ENCODE measurements at regions not wholly inside any gene's neighbourhood (a gene's known extent, or its start where the extent isn't known, plus 50 kb on each side); places are given as distances from the start of the nearest gene placed in this dataset.

DNA sequence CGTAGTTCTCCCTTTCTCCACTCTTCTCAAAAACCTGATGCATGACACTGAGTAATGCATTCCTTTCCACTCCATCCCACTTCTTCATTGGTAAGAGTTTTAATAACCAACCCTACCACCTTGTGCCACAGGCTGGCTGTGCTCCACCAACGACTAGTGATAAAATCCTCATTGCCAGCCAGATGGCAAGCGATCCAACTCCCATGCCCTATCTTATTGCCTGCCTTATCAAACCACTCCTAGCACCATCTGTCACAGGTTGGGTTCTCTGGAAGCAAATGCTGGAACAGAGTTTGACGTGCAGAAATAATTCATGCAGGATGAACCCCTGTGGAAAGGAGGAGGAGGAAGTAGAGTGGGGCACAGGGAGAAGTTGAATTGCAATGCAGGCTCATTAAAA, 99.5 kb downstream of the CHD9NB start (continued):
- TF ChIP-seq, protein P1, sequence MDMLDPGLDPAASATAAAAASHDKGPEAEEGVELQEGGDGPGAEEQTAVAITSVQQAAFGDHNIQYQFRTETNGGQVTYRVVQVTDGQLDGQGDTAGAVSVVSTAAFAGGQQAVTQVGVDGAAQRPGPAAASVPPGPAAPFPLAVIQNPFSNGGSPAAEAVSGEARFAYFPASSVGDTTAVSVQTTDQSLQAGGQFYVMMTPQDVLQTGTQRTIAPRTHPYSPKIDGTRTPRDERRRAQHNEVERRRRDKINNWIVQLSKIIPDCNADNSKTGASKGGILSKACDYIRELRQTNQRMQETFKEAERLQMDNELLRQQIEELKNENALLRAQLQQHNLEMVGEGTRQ (IDR thresholded peaks at IDR 0.05; ENCODE audit: borderline replicate concordance, low read depth, low read length) = no peak
- TF ChIP-seq NFYB (IDR thresholded peaks at IDR 0.05; ENCODE audit: insufficient read depth, low read depth, low read length) (no peak), STAT3 (IDR thresholded peaks at IDR 0.05; ENCODE audit: low read depth, low read length) (no peak), ESRRA (IDR thresholded peaks at IDR 0.05; ENCODE audit: low read length) (no peak), NR2C2 (IDR thresholded peaks at IDR 0.05; ENCODE audit: borderline replicate concordance, control insufficient read depth, insufficient read length, low read depth) (no peak), ZZZ3 (IDR thresholded peaks at IDR 0.05; ENCODE audit: control insufficient read depth, insufficient read length, low read depth) (no peak), MTA2 (IDR thresholded peaks at IDR 0.05; ENCODE audit: low read depth) (no peak)
- TF ChIP-seq, protein P2, sequence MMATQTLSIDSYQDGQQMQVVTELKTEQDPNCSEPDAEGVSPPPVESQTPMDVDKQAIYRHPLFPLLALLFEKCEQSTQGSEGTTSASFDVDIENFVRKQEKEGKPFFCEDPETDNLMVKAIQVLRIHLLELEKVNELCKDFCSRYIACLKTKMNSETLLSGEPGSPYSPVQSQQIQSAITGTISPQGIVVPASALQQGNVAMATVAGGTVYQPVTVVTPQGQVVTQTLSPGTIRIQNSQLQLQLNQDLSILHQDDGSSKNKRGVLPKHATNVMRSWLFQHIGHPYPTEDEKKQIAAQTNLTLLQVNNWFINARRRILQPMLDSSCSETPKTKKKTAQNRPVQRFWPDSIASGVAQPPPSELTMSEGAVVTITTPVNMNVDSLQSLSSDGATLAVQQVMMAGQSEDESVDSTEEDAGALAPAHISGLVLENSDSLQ (IDR thresholded peaks at IDR 0.05) = no peak

DNA sequence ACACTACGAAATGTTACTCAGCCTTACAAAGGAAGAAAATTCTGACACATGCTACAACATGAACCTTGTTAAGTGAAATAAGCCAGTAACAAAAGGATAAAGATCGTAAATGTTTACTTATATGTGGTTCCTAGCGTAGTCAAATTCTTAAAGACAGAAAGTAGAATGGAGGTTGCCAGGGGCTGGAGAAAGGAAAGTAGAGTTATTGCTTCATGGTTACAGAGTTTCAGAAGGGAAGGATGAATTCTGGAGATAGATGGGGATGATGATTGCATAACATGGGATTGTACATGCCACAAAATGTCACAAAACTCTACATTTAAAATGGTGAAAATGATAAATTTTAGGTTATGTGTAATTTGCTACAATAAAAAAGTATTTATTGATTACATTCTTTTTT, 103.8 kb downstream of the CHD9NB start:
- no peaks in the 10 kb centered on the region for H3K4me1 ChIP-seq (ENCODE audit: control insufficient read depth, insufficient read depth, low read length)
- ATAC-seq = no peak
- FAIRE-seq = no peak
- H3K9me3 ChIP-seq (replicated peaks; ENCODE audit: control insufficient read depth, insufficient read depth, low read length) = no peaks in the 10 kb centered on the region
- no TSS peak for BruUV-seq (replicated peaks)
- SMC1A ChIA-PET (ENCODE audit: uncharacterized antibody, unreplicated experiment) = no interaction called here
- H3K4me2 ChIP-seq (ENCODE audit: control insufficient read depth, insufficient read depth) = no peak overlapping the region
- H3K9ac ChIP-seq (ENCODE audit: control insufficient read depth, insufficient read depth, low read length) = no peak overlapping the region
- no peak overlapping the region for H3K4me3 ChIP-seq
- WGBS (ENCODE audit: insufficient coverage, insufficient replicate concordance, low lambda C conversion rate, missing lambda C conversion rate) = 27% methylated on average over 3 of the region's 3 CpGs
- RAD21 ChIA-PET (ENCODE audit: unreplicated experiment) = no interaction called here
- H3K79me2 ChIP-seq (ENCODE audit: control insufficient read depth, insufficient read depth, low read length) = no peaks in the 10 kb centered on the region
- H3K27ac ChIP-seq (ENCODE audit: control insufficient read depth, insufficient read depth) = no peak overlapping the region
- DNase-seq (ENCODE audit: low read depth, low spot score) = no peak
- intact Hi-C loops (cut with micrococcal nuclease; ENCODE audit: unreplicated experiment) = no loop called here
- H2AFZ ChIP-seq (ENCODE audit: control insufficient read depth, low read depth, low read length) = no peak overlapping the region
- H3K27me3 ChIP-seq (replicated peaks in 1 of 2; ENCODE audit: control insufficient read depth in 2 of 2, insufficient read depth in 2 of 2, low read length in 1 of 2) = no peaks in the 10 kb centered on the region
- POLR2A ChIA-PET = no interaction called here
- in situ Hi-C loops (cut with MboI) = no loop called here
- TF ChIP-seq PAX5 (IDR thresholded peaks at IDR 0.05; ENCODE audit: borderline replicate concordance, low read depth, low read length) (no peak), NR2C2 (IDR thresholded peaks at IDR 0.05; ENCODE audit: borderline replicate concordance, control insufficient read depth, insufficient read length, low read depth) (no peak), ZSCAN29 (IDR thresholded peaks at IDR 0.05) (no peak), YBX1 (IDR thresholded peaks at IDR 0.05) (no peak), CREB1 (IDR thresholded peaks at IDR 0.05; ENCODE audit: low read depth) (no peak), HDGF (IDR thresholded peaks at IDR 0.05) (no peak), MEF2B (IDR thresholded peaks at IDR 0.05; ENCODE audit: partially characterized antibody, poor library complexity, severe bottlenecking) (no peak), NFYB (IDR thresholded peaks at IDR 0.05; ENCODE audit: insufficient read depth, low read depth, low read length) (no peak), RB1 (IDR thresholded peaks at IDR 0.05; ENCODE audit: borderline replicate concordance) (no peak), ZNF384 (IDR thresholded peaks at IDR 0.05; ENCODE audit: borderline replicate concordance, low read depth, low read length) (no peak)
- TF ChIP-seq, protein P3, sequence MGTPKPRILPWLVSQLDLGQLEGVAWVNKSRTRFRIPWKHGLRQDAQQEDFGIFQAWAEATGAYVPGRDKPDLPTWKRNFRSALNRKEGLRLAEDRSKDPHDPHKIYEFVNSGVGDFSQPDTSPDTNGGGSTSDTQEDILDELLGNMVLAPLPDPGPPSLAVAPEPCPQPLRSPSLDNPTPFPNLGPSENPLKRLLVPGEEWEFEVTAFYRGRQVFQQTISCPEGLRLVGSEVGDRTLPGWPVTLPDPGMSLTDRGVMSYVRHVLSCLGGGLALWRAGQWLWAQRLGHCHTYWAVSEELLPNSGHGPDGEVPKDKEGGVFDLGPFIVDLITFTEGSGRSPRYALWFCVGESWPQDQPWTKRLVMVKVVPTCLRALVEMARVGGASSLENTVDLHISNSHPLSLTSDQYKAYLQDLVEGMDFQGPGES (IDR thresholded peaks at IDR 0.05) = no peak
- TF ChIP-seq, protein P4, sequence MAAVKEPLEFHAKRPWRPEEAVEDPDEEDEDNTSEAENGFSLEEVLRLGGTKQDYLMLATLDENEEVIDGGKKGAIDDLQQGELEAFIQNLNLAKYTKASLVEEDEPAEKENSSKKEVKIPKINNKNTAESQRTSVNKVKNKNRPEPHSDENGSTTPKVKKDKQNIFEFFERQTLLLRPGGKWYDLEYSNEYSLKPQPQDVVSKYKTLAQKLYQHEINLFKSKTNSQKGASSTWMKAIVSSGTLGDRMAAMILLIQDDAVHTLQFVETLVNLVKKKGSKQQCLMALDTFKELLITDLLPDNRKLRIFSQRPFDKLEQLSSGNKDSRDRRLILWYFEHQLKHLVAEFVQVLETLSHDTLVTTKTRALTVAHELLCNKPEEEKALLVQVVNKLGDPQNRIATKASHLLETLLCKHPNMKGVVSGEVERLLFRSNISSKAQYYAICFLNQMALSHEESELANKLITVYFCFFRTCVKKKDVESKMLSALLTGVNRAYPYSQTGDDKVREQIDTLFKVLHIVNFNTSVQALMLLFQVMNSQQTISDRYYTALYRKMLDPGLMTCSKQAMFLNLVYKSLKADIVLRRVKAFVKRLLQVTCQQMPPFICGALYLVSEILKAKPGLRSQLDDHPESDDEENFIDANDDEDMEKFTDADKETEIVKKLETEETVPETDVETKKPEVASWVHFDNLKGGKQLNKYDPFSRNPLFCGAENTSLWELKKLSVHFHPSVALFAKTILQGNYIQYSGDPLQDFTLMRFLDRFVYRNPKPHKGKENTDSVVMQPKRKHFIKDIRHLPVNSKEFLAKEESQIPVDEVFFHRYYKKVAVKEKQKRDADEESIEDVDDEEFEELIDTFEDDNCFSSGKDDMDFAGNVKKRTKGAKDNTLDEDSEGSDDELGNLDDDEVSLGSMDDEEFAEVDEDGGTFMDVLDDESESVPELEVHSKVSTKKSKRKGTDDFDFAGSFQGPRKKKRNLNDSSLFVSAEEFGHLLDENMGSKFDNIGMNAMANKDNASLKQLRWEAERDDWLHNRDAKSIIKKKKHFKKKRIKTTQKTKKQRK (IDR thresholded peaks at IDR 0.05; ENCODE audit: low read depth, low read length) = no peak
- no peaks in the 10 kb centered on the region for H3K36me3 ChIP-seq (ENCODE audit: control insufficient read depth in 2 of 2, insufficient read depth in 2 of 2, low read length in 1 of 2)
- CTCF ChIA-PET = no interaction called here
- H4K20me1 ChIP-seq (ENCODE audit: control insufficient read depth, insufficient read depth) = no peaks in the 10 kb centered on the region

All from GM12878 (cell line).